ENCODE measurements at regions not wholly inside any gene's neighbourhood (a gene's known extent, or its start where the extent isn't known, plus 50 kb on each side); places are given as distances from the start of the nearest gene placed in this dataset.

- H3K9ac ChIP-seq (ENCODE audit: low read depth, low read length), result no peak overlapping the region
- H4K20me1 ChIP-seq (ENCODE audit: insufficient read depth, low read length), result no peaks in the 10 kb centered on the region
- no peak overlapping the region for H3K27ac ChIP-seq (ENCODE audit: insufficient read depth, low read length)
- no peak overlapping the region for H2AFZ ChIP-seq (replicated peaks; ENCODE audit: low read length, poor library complexity)
- H4K8ac ChIP-seq (ENCODE audit: low read depth in 2 of 2, low read length in 2 of 2), result no peak overlapping the region
- H3K4me2 ChIP-seq (ENCODE audit: low read depth, low read length), result no peak overlapping the region
- no peak overlapping the region for H3K4ac ChIP-seq (ENCODE audit: low read depth, low read length)
- H2AK5ac ChIP-seq (ENCODE audit: low read depth, low read length), result no peak overlapping the region
- H3K79me1 ChIP-seq (ENCODE audit: low read depth in 1 of 2, low read length in 2 of 2), result no peaks in the 10 kb centered on the region
- ATAC-seq (ENCODE audit: low read depth), result no peak
- no peak overlapping the region for H3K18ac ChIP-seq (ENCODE audit: low read depth, low read length)
- no peak overlapping the region for H2BK120ac ChIP-seq (ENCODE audit: low read depth, low read length)
- POLR2A ChIA-PET (ENCODE audit: unreplicated experiment), result no interaction called here
- no peak overlapping the region for H3K14ac ChIP-seq (replicated peaks; ENCODE audit: low read depth, low read length)
- H3K27me3 ChIP-seq (ENCODE audit: control insufficient read depth, insufficient read depth, low read length), result no peaks in the 10 kb centered on the region
- no peak overlapping the region for H2BK15ac ChIP-seq (ENCODE audit: low read depth, low read length)
- in situ Hi-C loops (cut with MboI; ENCODE audit: low sequenced_read_pairs), result no loop called here
- no peak overlapping the region for H4K5ac ChIP-seq (ENCODE audit: low read depth, low read length)
- no TSS peak for BruUV-seq (replicated peaks)
- H2BK20ac ChIP-seq (ENCODE audit: low read depth, low read length), result no peak overlapping the region
- CTCF ChIA-PET, result no interaction called here
- no peak overlapping the region for H3K4me3 ChIP-seq (ENCODE audit: insufficient read depth, low read depth, low read length)
- dilution Hi-C loops (cut with HindIII; ENCODE audit: low sequenced_read_pairs, unreplicated experiment), result no loop called here
- no peak overlapping the region for H2AK9ac ChIP-seq (replicated peaks; ENCODE audit: low read depth, low read length, poor library complexity)
- intact Hi-C loops (cut with micrococcal nuclease), result no loop called here
- no peak for DNase-seq
- no peak overlapping the region for H3K23ac ChIP-seq (ENCODE audit: low read depth, low read length)
- H3K9me1 ChIP-seq (ENCODE audit: insufficient read depth, low read length), result no peaks in the 10 kb centered on the region
- H3K56ac ChIP-seq (ENCODE audit: extremely low read depth, insufficient read depth, low read length), result no peak overlapping the region
- no peak overlapping the region for H4K91ac ChIP-seq (ENCODE audit: insufficient read depth, low read depth, low read length)
- H3K4me1 ChIP-seq (ENCODE audit: control insufficient read depth, insufficient read depth, low read length), result no peaks in the 10 kb centered on the region
- peaks cover 11% of the 10 kb centered on the region for H3K9me3 ChIP-seq (ENCODE audit: control insufficient read depth, insufficient read depth, low read length)
- H2BK5ac ChIP-seq (ENCODE audit: low read depth, low read length, poor library complexity, severe bottlenecking), result no peak overlapping the region
- H3K36me3 ChIP-seq (ENCODE audit: control insufficient read depth, insufficient read depth, low read length), result no peaks in the 10 kb centered on the region
- TF ChIP-seq USF2 (IDR thresholded peaks at IDR 0.05; ENCODE audit: low read depth, low read length) (no peak), BHLHE40 (IDR thresholded peaks at IDR 0.05; ENCODE audit: low read depth, low read length) (no peak), CEBPB (IDR thresholded peaks at IDR 0.05; ENCODE audit: low read depth, low read length) (no peak), NFE2L2 (IDR thresholded peaks at IDR 0.05; ENCODE audit: low read depth, low read length) (no peak)
- no CpG with 5 or more reads among the region's 1 CpG for WGBS, 2 experiments (ENCODE audit: extremely low coverage in 2 of 2, insufficient read length in 1 of 2)
These were observed 371.4 kb upstream of the SLC10A2 start for GRCh38 chr13:103437651-103438050.

Data from IMR-90 (cell line).